Hepatocyte (in vitro differentiated cells): ENCODE measurements at regions not wholly inside any gene's neighbourhood (a gene's known extent, or its start where the extent isn't known, plus 50 kb on each side); places are given as distances from the start of the nearest gene placed in this dataset.

Experiments
- EZH2 ChIP-seq: fragments of 200-600 bp; sonication (generic); IDR thresholded peaks from 2 replicates; pipeline ENCODE4 v1.6.1; 2016; ENCODE audit warnings: antibody characterized with exemption, mild to moderate bottlenecking, borderline replicate concordance
- EZH2phosphoT487 ChIP-seq: fragments of 200-600 bp; sonication (generic); IDR thresholded peaks from one replicate; pipeline ENCODE4 v1.6.1; 2018; ENCODE audit warnings: antibody characterized with exemption, mild to moderate bottlenecking, low read depth, moderate library complexity; ENCODE audit not compliant: unreplicated experiment, severe bottlenecking
- TF ChIP-seq, protein P1 (sequence below): fragments of 200-600 bp; sonication (generic); IDR thresholded peaks from 2 replicates; pipeline ENCODE4 v1.5.1; 2016; ENCODE audit warnings: antibody characterized with exemption, mild to moderate bottlenecking; ENCODE audit not compliant: poor library complexity

DNA sequence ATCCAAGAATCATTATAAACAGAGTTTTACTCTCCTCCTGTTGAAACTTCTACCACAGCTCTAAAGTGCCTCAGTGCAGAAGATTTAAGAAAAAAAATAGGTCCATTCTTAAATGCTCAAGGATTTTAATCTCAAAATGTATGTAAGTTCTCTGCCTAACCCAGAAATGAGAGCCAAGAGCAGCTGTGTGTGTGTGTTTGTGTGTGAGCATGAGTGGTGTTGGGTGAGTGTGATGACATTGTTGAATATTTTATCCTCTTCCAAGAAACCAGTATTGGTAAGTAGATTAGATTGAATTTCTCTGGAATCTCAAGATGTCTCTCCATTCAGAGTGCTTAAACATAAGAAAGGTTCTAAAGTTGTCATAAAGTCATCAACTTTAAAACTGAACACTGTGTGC, 363.6 kb upstream of the NFE2L3 start:
- TF ChIP-seq, protein P1, sequence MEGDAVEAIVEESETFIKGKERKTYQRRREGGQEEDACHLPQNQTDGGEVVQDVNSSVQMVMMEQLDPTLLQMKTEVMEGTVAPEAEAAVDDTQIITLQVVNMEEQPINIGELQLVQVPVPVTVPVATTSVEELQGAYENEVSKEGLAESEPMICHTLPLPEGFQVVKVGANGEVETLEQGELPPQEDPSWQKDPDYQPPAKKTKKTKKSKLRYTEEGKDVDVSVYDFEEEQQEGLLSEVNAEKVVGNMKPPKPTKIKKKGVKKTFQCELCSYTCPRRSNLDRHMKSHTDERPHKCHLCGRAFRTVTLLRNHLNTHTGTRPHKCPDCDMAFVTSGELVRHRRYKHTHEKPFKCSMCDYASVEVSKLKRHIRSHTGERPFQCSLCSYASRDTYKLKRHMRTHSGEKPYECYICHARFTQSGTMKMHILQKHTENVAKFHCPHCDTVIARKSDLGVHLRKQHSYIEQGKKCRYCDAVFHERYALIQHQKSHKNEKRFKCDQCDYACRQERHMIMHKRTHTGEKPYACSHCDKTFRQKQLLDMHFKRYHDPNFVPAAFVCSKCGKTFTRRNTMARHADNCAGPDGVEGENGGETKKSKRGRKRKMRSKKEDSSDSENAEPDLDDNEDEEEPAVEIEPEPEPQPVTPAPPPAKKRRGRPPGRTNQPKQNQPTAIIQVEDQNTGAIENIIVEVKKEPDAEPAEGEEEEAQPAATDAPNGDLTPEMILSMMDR = no peak
- no peak for TF ChIP-seq EZH2
- no peak for TF ChIP-seq EZH2phosphoT487
